OCI-LY3 (cell line): ENCODE measurements at regions not wholly inside any gene's neighbourhood (a gene's known extent, or its start where the extent isn't known, plus 50 kb on each side); places are given as distances from the start of the nearest gene placed in this dataset.

ENCODE experiments used
- H2AFZ ChIP-seq: fragments of 200-600, 300-600 bp; shearing (Covaris generic); 2 replicates; pipeline ENCODE4 v1.6.0; 2014; ENCODE audit warnings: antibody characterized with exemption, low read depth, low read length
- H3K27ac ChIP-seq: fragments of 200-600, 300-600 bp; sonication (generic); 2 replicates; pipeline ENCODE4 v1.5.1; 2014; ENCODE audit warnings: mild to moderate bottlenecking, low read length, moderate library complexity, mixed read lengths
- H3K27me3 ChIP-seq: fragments of 200-600, 300-600 bp; sonication (generic); 2 replicates; pipeline ENCODE4 v1.6.1; 2014; ENCODE audit warnings: low read depth, low read length, mixed read lengths
- H3K36me3 ChIP-seq: fragments of 200-600, 300-600 bp; sonication (generic); replicated peaks from 2 replicates; pipeline ENCODE3; 2014; ENCODE audit warnings: low read depth, low read length, mixed read lengths
- H3K4me1 ChIP-seq: fragments of 300-600, 200-600 bp; sonication (generic); 2 replicates; pipeline ENCODE4 v1.6.1; 2014; ENCODE audit warnings: low read length, mixed read lengths
- H3K4me2 ChIP-seq: fragments of 200-600, 300-600 bp; sonication (generic); 2 replicates; pipeline ENCODE4 v1.6.1; 2014; ENCODE audit warnings: low read length, mixed read lengths
- H3K4me3 ChIP-seq: fragments of 300-600, 200-600 bp; sonication (generic); 2 replicates; pipeline ENCODE4 v1.5.1; 2014; ENCODE audit warnings: antibody characterized with exemption, mild to moderate bottlenecking, low read length, moderate library complexity
- H3K79me2 ChIP-seq: fragments of 300-600, 200-600 bp; shearing (Covaris generic); 2 replicates; pipeline ENCODE4 v1.6.1; 2014; ENCODE audit warnings: mild to moderate bottlenecking, low read length, mixed read lengths
- H3K9ac ChIP-seq: fragments of 300-600, 200-600 bp; shearing (Covaris generic); 2 replicates; pipeline ENCODE4 v1.6.0; 2014; ENCODE audit warnings: mild to moderate bottlenecking, low read length, moderate library complexity
- H3K9me3 ChIP-seq: fragments of 200-600, 300-600 bp; shearing (Covaris generic); 2 replicates; pipeline ENCODE4 v1.6.1; 2014; ENCODE audit warnings: low read length, mixed read lengths; ENCODE audit not compliant: insufficient read depth
- H4K20me1 ChIP-seq: fragments of 200-600, 300-600 bp; sonication (generic); 2 replicates; pipeline ENCODE4 v1.6.1; 2016; ENCODE audit warnings: low read length, mixed read lengths; ENCODE audit not compliant: insufficient read depth
- CTCF ChIP-seq: fragments of 200-600, 300-600 bp; sonication (generic); IDR thresholded peaks from 2 replicates; pipeline ENCODE4 v1.5.1; 2014; ENCODE audit warnings: antibody characterized with exemption, low read length, low read depth
- EZH2phosphoT487 ChIP-seq: fragments of 200-600 bp; shearing (Covaris generic); IDR thresholded peaks from 2 replicates; pipeline ENCODE4 v1.6.1; 2018; ENCODE audit warnings: antibody characterized with exemption, mixed run types, low read depth

GRCh38 chr3:20604659-20605058 is 418.7 kb upstream of the SGO1 start:
- Histone ChIP-seq H3K4me2 (no peak overlapping the region), H3K27ac (no peak overlapping the region), H3K9ac (no peak overlapping the region), H3K9me3 (no peaks in the 10 kb centered on the region), H3K4me3 (no peak overlapping the region), H3K79me2 (no peaks in the 10 kb centered on the region), H3K36me3 (no peaks in the 10 kb centered on the region), H2AFZ (no peak overlapping the region), H3K4me1 (no peaks in the 10 kb centered on the region), H3K27me3 (no peaks in the 10 kb centered on the region), H4K20me1 (no peaks in the 10 kb centered on the region)
- TF ChIP-seq CTCF (no peak), EZH2phosphoT487 (no peak)

- Histone ChIP-seq H3K9ac (no peak overlapping the region), H3K4me2 (no peak overlapping the region), H3K36me3 (no peaks in the 10 kb centered on the region), H3K9me3 (no peaks in the 10 kb centered on the region), H3K27ac (no peak overlapping the region), H3K4me1 (no peaks in the 10 kb centered on the region), H3K4me3 (no peak overlapping the region), H2AFZ (no peak overlapping the region), H3K27me3 (no peaks in the 10 kb centered on the region), H4K20me1 (no peaks in the 10 kb centered on the region), H3K79me2 (no peaks in the 10 kb centered on the region)
- TF ChIP-seq EZH2phosphoT487 (no peak), CTCF (no peak)
These were observed 403.3 kb upstream of the SGO1 start for GRCh38 chr3:20589275-20589674.

GRCh38 chr3:20588781-20589180 is 402.8 kb upstream of the SGO1 start:
- no peaks in the 10 kb centered on the region for H3K9me3 ChIP-seq
- H3K79me2 ChIP-seq: no peaks in the 10 kb centered on the region
- H3K9ac ChIP-seq: no peak overlapping the region
- no peaks in the 10 kb centered on the region for H3K4me1 ChIP-seq
- H3K27ac ChIP-seq: no peak overlapping the region
- H3K27me3 ChIP-seq: no peaks in the 10 kb centered on the region
- no peak overlapping the region for H3K4me2 ChIP-seq
- H3K4me3 ChIP-seq: no peak overlapping the region
- no peaks in the 10 kb centered on the region for H4K20me1 ChIP-seq
- H3K36me3 ChIP-seq: no peaks in the 10 kb centered on the region
- no peak overlapping the region for H2AFZ ChIP-seq
- TF ChIP-seq CTCF (no peak), EZH2phosphoT487 (no peak)

- Histone ChIP-seq H4K20me1 (no peaks in the 10 kb centered on the region), H3K27ac (no peak overlapping the region)
- no peak for TF ChIP-seq EZH2phosphoT487
- TF ChIP-seq CTCF: no peak
These were observed 397.6 kb upstream of the SGO1 start for GRCh38 chr3:20583648-20584047.

More at GRCh38 chr3:20583648-20584047, 397.6 kb upstream of the SGO1 start:
- H3K79me2 ChIP-seq: no peaks in the 10 kb centered on the region
- H3K4me3 ChIP-seq: no peak overlapping the region
- H3K4me2 ChIP-seq: no peak overlapping the region
- no peaks in the 10 kb centered on the region for H3K27me3 ChIP-seq
- no peaks in the 10 kb centered on the region for H3K4me1 ChIP-seq
- H3K36me3 ChIP-seq: no peaks in the 10 kb centered on the region
- H3K9me3 ChIP-seq: no peaks in the 10 kb centered on the region
- no peak overlapping the region for H3K9ac ChIP-seq
- no peak overlapping the region for H2AFZ ChIP-seq
